Pons (tissue), 1 donor: ENCODE measurements at regions not wholly inside any gene's neighbourhood (a gene's known extent, or its start where the extent isn't known, plus 50 kb on each side); places are given as distances from the start of the nearest gene placed in this dataset.
"Not testable (repeated sequence)": the region's sequence is repeated elsewhere in the genome, so short reads cannot be mapped to it uniquely, and the experiment has no call there.

Experiments used
- DNase-seq: peaks from one replicate; pipeline ENCODE4 v3.0.0-alpha.2; 2016; ENCODE audit warnings: low spot score

- no peak for DNase-seq
Measured at GRCh38 chr14:43858981-43859380, 648.1 kb downstream of the FSCB start.

- DNase-seq, result no peak
Measured at GRCh38 chr14:43855556-43855955, 651.5 kb downstream of the FSCB start.

- DNase-seq, result no peak
Measured at GRCh38 chr14:43853541-43853940, 653.5 kb downstream of the FSCB start.

- DNase-seq, result no peak
Measured at GRCh38 chr14:43803076-43803689, 703.9 kb downstream of the FSCB start.

- no peak for DNase-seq
Measured at GRCh38 chr14:43795600-43796228, 711.4 kb downstream of the FSCB start.

GRCh38 chr14:43793579-43793978, 713.5 kb downstream of the FSCB start:
- DNase-seq, result no peak

GRCh38 chr14:43792980-43793379, 714.1 kb downstream of the FSCB start:
- DNase-seq, result no peak

- DNase-seq, result no peak
Measured at GRCh38 chr14:43790681-43791080, 716.4 kb downstream of the FSCB start.

GRCh38 chr14:43789458-43789857, 717.6 kb downstream of the FSCB start:
- DNase-seq, result no peak

- DNase-seq, result no peak
Measured at GRCh38 chr14:43786066-43786762, 720.9 kb downstream of the FSCB start.

- DNase-seq, result not testable (repeated sequence)
Measured at GRCh38 chr14:43784432-43784831, 722.7 kb downstream of the FSCB start.

GRCh38 chr14:43778937-43779639, 728.0 kb downstream of the FSCB start:
- no peak for DNase-seq

GRCh38 chr14:43778570-43778936, 728.5 kb downstream of the FSCB start:
- no peak for DNase-seq

GRCh38 chr14:43765474-43765873, 741.6 kb downstream of the FSCB start:
- no peak for DNase-seq

- DNase-seq, result no peak
Measured at GRCh38 chr14:43764433-43764832, 742.6 kb downstream of the FSCB start.

- no peak for DNase-seq
Measured at GRCh38 chr14:43755707-43756106, 751.4 kb downstream of the FSCB start.

GRCh38 chr14:43754838-43755237, 752.2 kb downstream of the FSCB start:
- no peak for DNase-seq

- no peak for DNase-seq
Measured at GRCh38 chr14:43745746-43746145, 761.3 kb downstream of the FSCB start.

GRCh38 chr14:43735932-43736331, 771.2 kb downstream of the FSCB start:
- no peak for DNase-seq

GRCh38 chr14:43729143-43729542, 777.9 kb downstream of the FSCB start:
- no peak for DNase-seq

GRCh38 chr14:43706900-43707299, 800.2 kb downstream of the FSCB start:
- no peak for DNase-seq

- not testable (repeated sequence) for DNase-seq
Measured at GRCh38 chr14:43698561-43699284, 808.4 kb downstream of the FSCB start.
